ENCODE measurements at regions not wholly inside any gene's neighbourhood (a gene's known extent, or its start where the extent isn't known, plus 50 kb on each side); places are given as distances from the start of the nearest gene placed in this dataset.

GRCh38 chr15:46329876-46330275 is 695.0 kb downstream of the SQOR start:
- DNase-seq = no peak

GRCh38 chr15:46331546-46331945 is 696.7 kb downstream of the SQOR start:
- DNase-seq = no peak

DNA sequence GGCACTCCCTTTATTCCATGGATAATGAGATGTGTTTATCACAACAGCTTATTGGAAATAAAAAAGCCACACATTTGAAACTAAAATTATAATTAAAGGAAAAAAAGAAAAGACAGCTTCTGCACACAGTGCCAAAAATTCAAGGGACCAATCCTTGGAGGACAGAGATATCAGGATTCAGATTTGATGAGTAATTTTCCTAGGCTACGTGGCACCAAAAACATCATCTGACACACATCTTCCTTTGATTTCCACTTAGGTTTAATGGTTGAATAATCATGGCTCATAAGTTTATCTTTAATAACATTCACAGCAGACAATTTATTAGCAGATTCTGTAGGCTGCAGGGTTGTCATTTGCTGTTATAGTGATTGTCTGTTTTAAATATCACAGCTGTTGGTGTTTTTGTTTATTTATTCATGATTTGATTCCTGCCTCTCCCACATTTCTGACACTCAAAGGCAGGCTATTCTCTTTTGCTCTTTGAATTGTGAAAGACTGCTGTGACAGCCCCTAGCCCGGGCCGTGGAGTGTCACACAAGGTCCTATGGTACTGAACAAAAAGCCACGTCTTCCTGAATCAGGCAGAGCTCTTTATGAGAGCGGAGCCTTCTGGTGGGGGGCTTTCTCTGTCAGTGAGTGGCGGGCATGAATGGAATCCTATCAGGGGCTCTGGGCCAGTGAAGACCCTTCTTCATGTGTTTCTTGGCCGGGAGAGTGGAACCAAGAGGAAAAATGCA is 708.5 kb downstream of the SQOR start:
- no peak for DNase-seq

GRCh38 chr15:46344115-46344724 is 709.4 kb downstream of the SQOR start:
- DNase-seq = no peak

- DNase-seq = no peak
Observed at GRCh38 chr15:46344915-46345314, 710.1 kb downstream of the SQOR start.

DNA sequence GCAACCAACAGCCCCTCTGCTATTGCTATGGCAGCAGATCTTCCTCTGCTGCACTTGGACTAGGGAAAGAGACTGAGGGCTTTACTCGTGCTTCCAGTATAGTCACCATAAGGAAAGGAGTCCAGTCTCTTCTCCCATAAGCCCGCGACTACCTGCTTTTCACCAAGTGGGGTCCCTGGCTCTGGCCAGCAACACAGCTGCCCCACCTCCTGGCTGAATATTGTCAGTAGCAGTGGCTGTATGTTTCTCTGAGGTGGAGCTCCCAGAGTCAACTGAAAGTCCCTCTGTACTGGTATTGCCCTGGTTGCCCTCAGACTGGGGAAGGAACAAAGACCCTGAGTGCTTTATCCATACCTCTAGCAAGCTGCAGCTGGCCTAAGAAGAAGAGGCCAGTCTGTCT is 719.6 kb downstream of the SQOR start:
- no peak for DNase-seq

DNA sequence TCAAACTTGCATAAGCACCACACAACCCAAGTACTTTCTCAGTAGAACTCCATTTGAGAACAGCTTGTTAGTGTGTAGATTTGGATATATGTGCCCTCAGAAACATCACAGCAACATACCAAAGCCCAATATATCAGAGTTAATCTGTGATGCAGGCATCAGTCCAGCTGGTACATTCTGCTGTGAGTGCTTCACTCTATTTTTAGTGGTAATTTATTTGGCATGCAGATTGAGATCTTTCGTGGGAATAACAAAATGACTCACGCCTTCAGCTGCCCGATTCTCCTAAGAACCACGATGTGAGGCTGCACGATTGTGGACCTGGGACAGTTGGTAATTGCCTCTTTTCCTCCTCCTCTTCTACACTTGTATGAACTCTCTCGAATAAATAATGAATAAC is 730.7 kb downstream of the SQOR start:
- DNase-seq = no peak

DNA sequence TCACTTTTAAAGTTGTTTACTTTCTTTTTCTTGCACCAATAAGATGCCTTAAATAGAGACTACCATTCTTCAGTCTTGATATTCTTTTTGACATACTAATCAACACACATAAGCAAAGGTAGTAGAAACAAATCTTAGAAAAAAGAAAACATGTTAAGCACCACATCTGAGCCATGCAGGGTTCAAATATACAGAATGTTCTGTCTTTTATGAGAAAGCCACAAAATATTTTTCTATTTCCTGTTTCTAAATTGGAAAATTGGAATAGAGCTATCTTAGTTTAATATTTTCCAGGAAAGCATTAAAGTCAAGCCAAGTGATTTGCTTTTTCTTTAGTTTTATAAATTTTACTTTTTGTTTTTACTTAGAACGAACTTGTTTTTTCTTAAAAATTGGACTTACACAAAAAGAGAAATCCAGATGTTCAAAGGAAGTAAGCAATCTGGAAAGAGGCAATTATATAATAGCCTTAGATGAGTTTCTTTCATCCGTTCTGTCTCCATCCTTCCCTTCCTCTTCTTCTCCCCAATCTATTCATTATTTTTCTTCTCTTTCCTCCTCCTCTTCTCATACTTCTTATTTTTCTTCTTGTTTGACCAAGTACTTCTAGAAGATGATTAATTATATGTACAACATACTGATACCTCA is 731.7 kb downstream of the SQOR start:
- DNase-seq = no peak

- no peak for DNase-seq
Observed at GRCh38 chr15:46383978-46384377, 749.1 kb downstream of the SQOR start.

- no peak for DNase-seq
Observed at GRCh38 chr15:46386356-46386755, 751.5 kb downstream of the SQOR start.

GRCh38 chr15:46389739-46390138 is 754.9 kb downstream of the SQOR start:
- DNase-seq = no peak

GRCh38 chr15:46394463-46394862 is 759.6 kb downstream of the SQOR start:
- no peak for DNase-seq

DNA sequence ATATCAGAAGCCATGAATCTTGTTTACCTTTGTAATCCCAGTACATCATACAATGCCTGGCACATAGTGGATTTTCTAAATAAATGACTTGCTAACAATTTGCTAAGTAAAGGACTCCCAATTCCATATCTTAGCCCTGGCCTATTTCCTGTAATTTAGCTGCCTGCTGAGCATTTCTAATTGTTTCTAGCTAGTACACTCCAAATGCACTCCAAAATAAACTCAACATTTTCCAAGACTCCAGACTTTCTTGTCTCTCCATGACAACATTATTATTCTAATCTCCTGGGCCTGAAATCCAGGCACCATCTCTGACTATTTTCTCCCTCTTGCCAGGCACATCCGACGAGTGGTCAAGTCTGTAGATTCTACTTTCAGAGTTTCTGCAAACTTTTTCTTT is 773.5 kb downstream of the SQOR start:
- DNase-seq = no peak

- no peak for DNase-seq
Observed at GRCh38 chr15:46409841-46410301, 775.0 kb downstream of the SQOR start.

DNA sequence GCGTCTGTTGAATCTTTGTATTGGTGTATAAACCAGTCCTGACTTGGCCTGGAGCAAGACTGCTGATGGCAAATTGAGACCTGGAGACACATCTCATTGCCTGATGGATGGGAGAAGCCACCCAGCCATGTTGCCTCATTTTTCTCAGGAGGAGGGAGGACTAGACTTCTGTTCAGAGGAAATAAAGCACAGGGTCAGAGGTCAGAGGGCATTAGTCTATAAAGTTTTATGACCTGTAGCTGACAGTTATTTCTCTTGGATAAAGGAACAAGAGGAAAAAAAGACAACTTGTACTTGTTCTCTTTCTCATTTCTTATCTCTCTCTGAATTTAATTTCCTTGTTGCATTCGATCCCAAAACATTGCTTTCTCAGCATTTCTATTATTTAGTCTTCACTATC is 775.9 kb downstream of the SQOR start:
- DNase-seq = no peak

DNA sequence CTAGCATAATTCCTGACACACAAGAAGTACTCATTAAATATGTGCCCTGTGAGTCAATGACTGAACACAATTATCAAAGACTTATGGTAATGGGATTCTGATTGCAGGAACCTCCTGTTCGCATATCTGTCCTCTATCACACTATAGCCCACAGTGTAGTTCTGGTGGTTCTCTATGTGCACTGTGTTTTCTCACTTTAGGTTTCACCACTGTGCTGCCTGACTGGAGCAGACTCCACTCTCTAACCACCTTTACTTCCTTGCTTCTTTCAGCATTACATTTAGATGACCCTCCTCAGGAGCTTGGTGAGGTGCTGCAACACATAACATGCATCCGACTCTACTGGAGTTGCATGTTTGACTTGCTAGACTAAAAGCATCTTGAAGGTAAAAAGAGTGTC is 777.1 kb downstream of the SQOR start:
- no peak for DNase-seq

- DNase-seq = no peak
Observed at GRCh38 chr15:46413799-46414198, 779.0 kb downstream of the SQOR start.

- DNase-seq = no peak
Observed at GRCh38 chr15:46416544-46416943, 781.7 kb downstream of the SQOR start.

GRCh38 chr15:46420990-46421389 is 786.2 kb downstream of the SQOR start:
- no peak for DNase-seq

DNA sequence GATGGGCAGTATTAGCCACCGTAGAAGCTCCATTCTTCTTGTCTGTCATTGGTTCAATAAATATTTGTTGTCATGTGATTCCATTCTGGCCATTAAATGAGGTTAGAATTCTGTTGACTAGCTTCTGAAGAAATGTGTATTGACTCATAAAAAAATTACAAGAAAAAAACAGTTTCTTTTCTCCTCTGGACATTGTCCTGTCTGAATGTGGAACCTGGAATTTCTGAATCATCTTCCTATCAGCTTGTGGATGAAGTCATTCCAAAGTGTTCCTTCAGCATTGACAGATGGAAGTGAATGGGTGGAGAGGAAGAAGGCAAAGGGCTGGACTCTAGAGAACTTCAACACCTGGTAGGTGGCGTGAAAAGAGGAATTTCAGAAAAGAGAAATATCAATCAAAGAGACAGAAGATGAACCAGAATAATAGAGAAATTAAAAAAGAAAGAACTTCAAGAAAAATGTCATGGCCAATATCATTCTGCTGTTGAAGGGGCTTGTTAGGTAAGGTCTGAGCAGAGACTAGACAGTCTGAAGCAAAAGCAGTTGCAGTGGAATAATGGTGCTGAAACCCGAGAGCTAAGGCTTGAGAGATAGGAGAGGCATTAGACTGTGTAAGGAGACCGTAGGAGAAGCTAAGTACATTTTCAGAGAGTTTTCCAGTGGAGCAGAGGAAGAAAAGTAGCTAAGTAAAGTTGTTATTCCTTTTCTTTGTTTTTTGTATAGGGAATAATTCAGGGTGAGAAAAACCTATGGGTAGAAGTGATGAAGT is 806.6 kb downstream of the SQOR start:
- DNase-seq = no peak

- no peak for DNase-seq
Observed at GRCh38 chr15:46442184-46442583, 807.4 kb downstream of the SQOR start.

- no peak for DNase-seq
Observed at GRCh38 chr15:46442901-46443590, 808.2 kb downstream of the SQOR start.
